ENCODE measurements at regions not wholly inside any gene's neighbourhood (a gene's known extent, or its start where the extent isn't known, plus 50 kb on each side); places are given as distances from the start of the nearest gene placed in this dataset.

DNA sequence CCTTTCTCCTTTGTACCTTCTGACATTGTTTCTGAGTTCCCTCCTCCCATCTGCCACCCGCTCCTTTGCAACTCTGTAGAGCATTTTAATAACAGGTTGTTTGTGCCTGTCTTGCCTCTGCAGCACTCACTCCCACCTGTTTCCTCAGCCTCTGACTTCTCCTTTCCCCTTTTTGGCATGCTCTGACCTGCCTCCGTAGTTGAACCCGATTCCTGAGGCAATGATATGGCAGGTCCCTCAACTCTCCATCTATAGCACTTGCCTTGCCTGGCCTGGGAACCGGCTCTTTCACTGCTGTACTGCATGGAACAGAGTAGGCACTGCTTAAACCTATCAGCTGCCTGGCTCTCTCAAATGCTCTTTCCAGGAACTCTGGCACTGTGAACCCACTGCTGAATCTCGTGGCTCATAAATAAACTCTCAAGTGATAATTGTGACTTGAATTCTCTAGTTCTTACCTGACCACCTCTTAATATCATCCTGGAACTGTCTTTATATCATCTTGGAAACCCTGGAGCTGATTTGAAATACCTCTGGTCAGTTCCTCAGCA is 50.3 kb downstream of the UTRN start:
- TF ChIP-seq POLR2A (IDR thresholded peaks at IDR 0.05; ENCODE audit: low read length) (no peak), GATA1 (IDR thresholded peaks at IDR 0.05; ENCODE audit: low read depth, low read length) (no peak)
- DNase-seq, result no peak

DNA sequence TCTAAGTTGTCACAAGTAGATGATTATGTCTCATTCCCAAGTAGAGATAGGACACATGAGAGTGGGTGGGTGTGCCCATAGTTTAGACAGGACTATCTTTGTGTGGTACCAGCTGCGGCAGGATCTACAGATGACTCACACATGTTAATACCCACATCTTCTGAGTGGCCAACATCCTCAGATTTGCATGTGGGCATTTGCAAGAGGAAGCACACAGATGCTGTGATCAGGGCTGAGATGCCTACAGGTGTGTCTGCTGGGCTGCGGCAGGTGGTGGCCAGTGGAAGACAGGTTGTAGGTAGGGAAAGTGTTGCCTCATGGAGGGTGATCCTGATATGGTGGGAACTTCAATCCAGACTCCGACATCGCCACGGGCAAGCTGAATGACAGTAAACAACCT is 50.8 kb downstream of the UTRN start:
- no peak for DNase-seq
- TF ChIP-seq POLR2A (IDR thresholded peaks at IDR 0.05; ENCODE audit: low read length) (no peak), GATA1 (IDR thresholded peaks at IDR 0.05; ENCODE audit: low read depth, low read length) (no peak)

DNA sequence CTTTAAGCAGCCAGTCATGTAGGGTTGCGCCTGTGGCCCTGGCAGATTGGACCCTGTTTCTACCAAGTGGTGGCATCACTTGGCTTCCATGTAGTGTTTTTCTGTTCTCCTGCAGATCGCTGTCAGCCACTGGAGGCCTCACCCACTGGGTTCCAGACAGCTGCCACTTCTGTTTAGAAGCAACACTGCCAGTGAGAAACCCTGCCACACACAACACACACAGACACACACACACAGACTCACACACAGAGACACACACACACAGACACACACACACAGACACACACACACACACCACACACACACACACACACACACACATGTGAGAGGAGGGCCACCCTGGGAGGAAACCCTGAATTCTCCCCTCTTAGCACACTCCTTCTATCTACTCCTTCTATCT is 51.8 kb downstream of the UTRN start:
- TF ChIP-seq GATA1 (IDR thresholded peaks at IDR 0.05; ENCODE audit: low read depth, low read length) (no peak), POLR2A (IDR thresholded peaks at IDR 0.05; ENCODE audit: low read length) (no peak)
- no peak for DNase-seq

DNA sequence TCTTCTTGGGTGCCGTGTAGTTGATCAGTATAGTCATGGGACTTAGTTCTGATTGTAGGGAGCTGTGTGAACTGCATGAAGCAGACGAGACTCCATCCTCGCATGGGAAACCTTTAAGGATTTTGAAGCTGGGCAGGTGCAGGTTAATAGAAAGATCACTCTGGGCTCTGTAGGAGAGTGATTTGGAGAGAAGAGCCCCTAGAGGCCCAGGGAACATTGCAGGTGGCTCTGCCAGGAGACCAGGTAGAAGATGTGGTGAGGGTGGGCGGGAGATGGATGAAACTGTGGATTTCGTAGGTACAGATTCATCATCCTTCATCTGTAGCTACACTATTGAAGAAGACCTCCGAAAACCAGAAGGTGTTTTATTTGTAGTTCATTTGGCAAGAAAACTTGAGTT is 53.3 kb downstream of the UTRN start:
- TF ChIP-seq POLR2A (IDR thresholded peaks at IDR 0.05; ENCODE audit: low read length), result no peak
- no peak for TF ChIP-seq GATA1 (IDR thresholded peaks at IDR 0.05; ENCODE audit: low read depth, low read length)
- DNase-seq, result no peak

DNA sequence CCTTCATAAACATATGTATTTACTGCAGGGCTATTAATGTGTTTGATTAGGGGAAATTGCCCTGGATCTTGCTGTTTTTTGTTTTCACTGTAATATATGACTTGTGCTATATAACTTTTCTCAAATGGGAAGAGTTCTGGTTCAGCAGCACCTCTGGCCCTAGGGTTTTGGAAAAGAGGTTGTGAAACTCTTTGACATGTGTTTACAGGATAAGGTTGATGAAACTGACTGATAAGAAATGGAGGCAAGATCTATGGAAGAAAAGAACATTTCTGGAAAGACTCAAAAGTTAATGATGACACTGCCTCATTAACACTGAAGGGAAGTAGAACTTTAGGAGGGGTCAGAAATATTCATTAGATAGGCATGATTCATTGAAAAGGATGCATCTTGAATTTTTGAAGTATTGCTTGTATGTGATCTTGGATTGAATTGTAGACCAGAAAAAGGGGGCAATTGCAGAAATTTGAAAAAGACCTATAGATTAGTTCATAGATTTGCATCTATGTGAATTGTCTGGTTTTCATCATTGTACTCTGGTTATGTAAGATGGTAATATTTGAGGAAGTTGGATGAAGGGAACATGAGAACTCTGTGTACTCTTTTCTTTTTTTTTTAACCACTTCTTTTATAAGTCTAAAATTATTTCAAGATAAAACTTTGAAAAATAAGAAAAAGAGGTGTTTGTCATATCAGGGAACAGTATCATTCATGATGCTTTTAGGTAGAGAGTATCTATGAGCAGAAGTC is 54.0 kb downstream of the UTRN start:
- no peak for DNase-seq
- TF ChIP-seq GATA1 (IDR thresholded peaks at IDR 0.05; ENCODE audit: low read depth, low read length) (no peak), POLR2A (IDR thresholded peaks at IDR 0.05; ENCODE audit: low read length) (no peak)

DNA sequence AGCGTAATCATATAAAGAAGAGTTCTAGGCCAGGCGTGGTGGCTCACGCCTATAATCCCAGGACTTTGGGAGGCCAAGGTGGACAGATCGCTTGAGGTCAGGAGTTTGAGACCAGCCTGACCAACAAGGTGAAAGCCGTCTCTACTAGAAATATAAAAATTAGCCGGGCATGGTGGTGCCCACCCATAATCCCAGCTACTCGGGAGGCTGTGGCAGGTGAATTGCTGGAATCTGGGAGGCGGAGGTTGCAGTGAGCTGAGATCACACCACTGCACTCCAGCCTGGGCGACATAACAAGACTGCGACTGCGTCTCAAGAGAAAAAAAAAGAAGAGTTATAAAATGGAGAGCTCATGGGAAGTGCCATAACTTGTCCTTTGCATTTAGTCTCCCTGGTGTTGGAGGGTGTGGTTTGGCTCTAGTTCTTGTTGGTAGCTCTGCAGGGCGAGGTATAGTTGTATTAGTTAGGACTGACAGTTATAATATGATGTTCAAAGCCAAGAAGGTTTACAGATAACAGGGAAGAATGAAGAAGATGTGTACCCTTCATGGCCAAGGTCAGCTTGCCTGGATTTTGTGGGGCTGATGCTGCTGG is 54.8 kb downstream of the UTRN start:
- no peak for TF ChIP-seq POLR2A (IDR thresholded peaks at IDR 0.05; ENCODE audit: low read length)
- TF ChIP-seq GATA1 (IDR thresholded peaks at IDR 0.05; ENCODE audit: low read depth, low read length), result no peak
- DNase-seq, result no peak

DNA sequence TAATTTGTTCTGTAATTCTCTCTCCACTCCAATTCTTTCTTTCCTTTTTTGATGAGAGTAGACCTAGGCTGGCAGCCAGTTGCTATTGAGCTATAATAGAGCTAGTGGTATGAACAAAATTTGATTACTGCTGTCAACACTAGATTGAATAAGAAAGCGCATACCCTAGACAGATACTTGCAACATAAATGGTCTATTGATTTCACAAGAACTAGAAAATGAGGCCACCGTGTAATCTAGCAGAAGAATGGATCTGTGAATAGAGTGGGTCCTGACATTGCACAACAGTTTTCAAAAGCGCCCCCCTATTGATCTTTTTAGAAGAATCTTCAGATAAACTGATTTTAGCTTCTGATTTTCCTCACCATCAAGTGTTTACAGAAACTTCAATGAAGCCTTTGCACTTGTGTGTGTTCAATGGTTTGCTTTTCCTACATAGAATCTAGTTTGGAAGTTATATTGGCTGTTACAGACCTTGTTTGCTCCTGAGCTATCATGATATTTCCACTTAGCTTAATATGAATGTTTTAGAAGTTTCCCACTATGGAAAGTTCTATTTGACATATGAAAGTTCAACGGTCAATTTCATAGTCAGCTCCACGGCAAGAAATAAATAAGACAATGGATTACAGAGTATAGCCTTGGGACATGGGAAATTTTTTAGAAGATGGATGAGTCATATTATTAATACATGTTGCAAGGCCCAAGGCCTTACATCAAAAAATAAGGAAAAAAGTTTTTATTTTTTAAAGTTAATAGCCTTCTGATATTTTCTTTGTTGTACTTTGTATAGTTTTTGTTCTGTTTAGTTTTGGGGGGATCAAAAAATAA is 55.6 kb downstream of the UTRN start:
- DNase-seq, result no peak

DNA sequence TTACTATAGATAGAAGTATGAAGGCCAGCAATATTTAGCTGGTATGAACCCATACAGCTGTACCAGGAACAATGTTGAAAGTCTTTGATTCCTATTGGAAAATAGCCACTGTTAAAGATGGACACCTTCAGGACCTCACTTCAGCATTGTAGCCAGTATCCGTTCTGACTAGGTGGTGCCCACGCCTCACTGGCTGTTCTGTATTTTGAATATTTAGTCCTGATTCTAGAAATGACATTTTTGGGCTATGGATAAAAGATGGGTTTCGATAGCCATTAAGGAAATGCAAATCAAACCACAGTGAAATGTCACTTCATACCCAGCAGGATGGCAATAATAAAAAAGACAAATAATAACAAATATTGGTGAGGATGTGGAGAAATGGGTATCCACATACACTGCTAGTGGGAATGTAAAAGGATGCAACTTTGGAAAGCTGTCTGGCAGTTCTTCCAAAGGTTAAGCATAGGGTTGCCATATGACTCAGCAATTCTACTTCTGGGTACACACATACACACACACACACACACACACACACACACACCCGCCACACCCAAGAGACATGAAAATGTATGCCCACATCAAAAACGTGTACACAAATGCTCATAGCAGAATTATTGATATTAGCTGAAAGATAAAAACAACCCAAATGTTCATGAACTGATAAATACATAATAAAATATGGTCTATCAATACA is 56.8 kb downstream of the UTRN start:
- peak; percentile 14 to 25 for DNase-seq
- TF ChIP-seq GATA1 (IDR thresholded peaks at IDR 0.05; ENCODE audit: low read depth, low read length), result no peak
- no peak for TF ChIP-seq POLR2A (IDR thresholded peaks at IDR 0.05; ENCODE audit: low read length)

More for the DNA sequence above, 55.6 kb downstream of the UTRN start:
- TF ChIP-seq POLR2A (IDR thresholded peaks at IDR 0.05; ENCODE audit: low read length) (no peak), GATA1 (IDR thresholded peaks at IDR 0.05; ENCODE audit: low read depth, low read length) (no peak)

DNA sequence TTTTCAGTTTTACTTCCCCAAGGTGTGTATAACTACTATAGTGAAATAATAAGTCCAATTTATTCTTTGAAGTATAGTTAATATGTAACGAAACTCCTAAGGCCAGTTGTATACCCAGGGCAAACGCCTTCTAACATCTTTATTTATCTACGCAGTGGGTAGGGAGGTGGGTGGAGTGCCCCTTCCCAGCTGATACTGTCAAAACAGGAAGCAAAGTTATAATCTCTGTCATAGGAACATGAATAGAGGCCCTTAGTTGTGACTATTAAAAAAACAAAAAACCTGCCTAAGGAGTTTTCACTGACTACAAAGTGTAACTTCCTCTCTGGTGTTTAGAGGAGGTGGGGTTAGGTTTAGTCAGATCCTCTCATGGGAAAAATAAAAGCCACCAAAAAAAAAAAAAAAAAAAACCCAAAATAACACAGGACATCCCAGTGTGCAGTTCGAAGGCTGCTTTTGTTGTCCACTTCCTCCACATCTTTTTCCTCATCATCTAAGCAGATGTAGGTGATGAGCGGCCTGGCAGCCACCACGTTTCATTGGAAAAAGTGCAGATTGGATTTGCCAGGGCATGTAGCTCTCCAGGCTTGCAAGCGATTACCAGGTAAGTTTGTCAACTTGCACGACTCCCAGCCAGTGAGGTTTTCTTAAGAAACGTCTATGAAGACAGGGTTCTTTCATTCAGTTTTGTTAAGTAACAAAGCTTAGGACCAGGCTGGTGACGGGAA is 58.7 kb downstream of the UTRN start:
- TF ChIP-seq POLR2A (IDR thresholded peaks at IDR 0.05; ENCODE audit: low read length) (no peak), GATA1 (IDR thresholded peaks at IDR 0.05; ENCODE audit: low read depth, low read length) (no peak)
- DNase-seq, result no peak

DNA sequence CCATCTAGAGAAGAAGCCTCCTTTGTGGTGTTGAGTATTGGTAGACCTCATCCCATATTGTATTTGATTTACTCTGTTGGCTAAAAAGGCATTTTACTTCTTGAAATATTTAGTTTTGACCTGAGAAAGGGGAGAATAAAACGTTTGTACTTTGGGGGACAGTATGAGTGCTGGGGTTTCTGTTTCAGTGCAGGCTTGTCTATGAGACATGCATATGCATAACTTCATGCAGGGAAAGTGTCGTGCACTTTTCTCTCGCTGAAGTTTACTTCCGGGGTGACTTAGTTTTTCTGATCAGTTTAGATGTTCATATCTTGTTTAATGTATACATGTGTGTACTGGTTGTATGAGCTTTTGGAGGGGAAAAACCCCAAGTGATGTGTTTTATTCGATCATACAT is 59.5 kb downstream of the UTRN start:
- DNase-seq, result no peak

DNA sequence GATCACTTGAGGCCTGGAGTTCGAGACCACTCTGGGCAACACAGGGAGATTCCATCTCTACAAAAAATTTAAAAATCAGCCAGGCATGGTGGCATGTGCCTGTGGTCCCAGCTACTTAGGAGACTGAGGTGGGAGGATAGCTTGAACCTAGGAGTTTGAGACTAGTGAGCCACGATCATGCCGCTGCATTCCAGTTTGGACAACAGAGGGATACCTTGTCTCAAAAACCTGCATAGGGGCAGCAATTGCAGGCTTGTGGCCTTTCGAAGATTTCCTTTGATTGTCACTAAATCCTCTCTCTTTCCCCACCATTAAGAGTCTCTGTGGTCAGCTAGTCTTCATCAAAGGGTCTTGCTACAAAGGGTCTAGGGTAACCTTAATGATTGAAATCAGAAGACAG is 60.3 kb downstream of the UTRN start:
- no peak for DNase-seq
- TF ChIP-seq GATA1 (IDR thresholded peaks at IDR 0.05; ENCODE audit: low read depth, low read length), result no peak
- no peak for TF ChIP-seq POLR2A (IDR thresholded peaks at IDR 0.05; ENCODE audit: low read length)

More for the DNA sequence above, 59.5 kb downstream of the UTRN start:
- TF ChIP-seq POLR2A (IDR thresholded peaks at IDR 0.05; ENCODE audit: low read length), result no peak
- TF ChIP-seq GATA1 (IDR thresholded peaks at IDR 0.05; ENCODE audit: low read depth, low read length), result no peak

DNA sequence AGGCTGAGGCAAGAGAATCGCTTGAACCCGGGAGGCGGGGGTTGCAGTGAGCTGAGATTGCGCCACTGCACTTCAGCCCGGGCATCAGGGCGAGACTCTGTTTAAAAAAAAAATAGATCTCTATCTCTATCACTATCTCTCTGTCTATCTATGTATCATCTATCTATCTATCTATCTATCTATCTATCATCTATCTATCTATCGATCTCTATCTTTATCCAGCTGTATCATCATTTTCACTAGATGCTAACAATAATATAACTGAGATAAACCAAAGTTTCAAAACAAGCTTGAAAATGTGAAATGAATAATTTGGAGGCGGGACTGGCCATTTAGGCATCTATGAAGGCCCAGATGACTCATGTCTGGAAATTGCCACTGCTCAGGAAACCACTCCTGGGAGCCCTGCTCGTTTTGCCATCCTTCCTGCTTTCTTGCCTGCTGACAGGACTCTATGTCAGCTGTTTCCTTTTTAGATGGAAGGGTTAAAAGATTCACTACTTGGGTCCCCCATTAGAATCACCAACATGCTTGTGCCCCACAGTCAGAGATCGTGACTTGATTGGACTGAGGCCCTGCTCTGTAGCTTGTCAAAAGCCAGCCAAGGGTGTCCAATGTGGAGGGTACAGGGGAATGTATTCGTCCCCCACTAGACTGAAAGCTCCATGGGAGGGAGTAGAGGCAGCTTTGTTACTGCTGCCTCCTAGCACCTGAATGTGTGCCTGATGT is 61.7 kb downstream of the UTRN start:
- no peak for DNase-seq
- TF ChIP-seq POLR2A (IDR thresholded peaks at IDR 0.05; ENCODE audit: low read length) (no peak), GATA1 (IDR thresholded peaks at IDR 0.05; ENCODE audit: low read depth, low read length) (no peak)
